HPDE6-E6E7 (cell line): ENCODE measurements at regions not wholly inside any gene's neighbourhood (a gene's known extent, or its start where the extent isn't known, plus 50 kb on each side); places are given as distances from the start of the nearest gene placed in this dataset.
"Not testable (repeated sequence)": the region's sequence is repeated elsewhere in the genome, so short reads cannot be mapped to it uniquely, and the experiment has no call there.

Experiments used
- DNase-seq: peaks from one replicate; pipeline ENCODE4 v3.0.0; 2011; ENCODE audit warnings: missing footprints; ENCODE audit errors: extremely low spot score

DNA sequence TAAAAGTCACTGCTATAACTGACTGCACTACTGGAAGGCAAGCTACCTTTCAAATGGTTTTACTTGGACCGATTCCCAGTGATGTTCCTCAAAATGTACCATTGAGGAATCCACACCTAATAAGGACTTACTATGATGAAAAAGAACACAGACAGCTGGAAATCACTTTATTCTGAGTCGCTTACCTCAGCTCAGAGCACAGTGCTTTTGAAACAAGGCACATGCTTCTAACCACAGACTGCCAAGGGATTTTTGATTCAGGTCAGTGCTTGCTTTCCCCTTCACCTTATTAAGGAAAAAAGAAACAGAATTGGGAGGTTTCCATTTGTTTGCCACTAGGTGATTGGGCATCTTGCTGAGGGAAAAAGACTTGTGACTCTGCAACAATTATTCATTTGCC, 707.5 kb upstream of the FSHR start:
- DNase-seq, result no peak

- no peak for DNase-seq
These were observed 706.5 kb upstream of the FSHR start for GRCh38 chr2:49860834-49861233.

GRCh38 chr2:49860170-49860569, 705.9 kb upstream of the FSHR start:
- DNase-seq, result no peak

- no peak for DNase-seq
These were observed 704.3 kb upstream of the FSHR start for GRCh38 chr2:49858657-49859056.

DNA sequence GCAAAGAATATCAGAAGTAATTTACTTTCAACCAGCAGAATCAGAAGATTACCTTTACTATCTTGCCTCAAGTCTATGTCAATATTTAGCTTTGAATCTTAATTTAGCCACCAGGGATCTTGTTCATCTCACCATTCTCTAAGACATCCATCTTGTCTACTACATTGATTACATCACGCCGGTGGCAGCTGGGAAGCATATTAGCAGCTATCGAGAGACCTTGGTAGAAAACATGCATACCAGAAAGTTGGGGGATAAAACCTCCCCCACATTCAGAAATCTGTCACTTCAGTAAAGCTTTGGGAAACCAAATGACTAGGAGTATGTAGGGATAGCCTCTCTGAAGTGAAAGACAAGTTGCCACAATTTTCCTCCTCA, 703.8 kb upstream of the FSHR start:
- DNase-seq, result no peak

DNA sequence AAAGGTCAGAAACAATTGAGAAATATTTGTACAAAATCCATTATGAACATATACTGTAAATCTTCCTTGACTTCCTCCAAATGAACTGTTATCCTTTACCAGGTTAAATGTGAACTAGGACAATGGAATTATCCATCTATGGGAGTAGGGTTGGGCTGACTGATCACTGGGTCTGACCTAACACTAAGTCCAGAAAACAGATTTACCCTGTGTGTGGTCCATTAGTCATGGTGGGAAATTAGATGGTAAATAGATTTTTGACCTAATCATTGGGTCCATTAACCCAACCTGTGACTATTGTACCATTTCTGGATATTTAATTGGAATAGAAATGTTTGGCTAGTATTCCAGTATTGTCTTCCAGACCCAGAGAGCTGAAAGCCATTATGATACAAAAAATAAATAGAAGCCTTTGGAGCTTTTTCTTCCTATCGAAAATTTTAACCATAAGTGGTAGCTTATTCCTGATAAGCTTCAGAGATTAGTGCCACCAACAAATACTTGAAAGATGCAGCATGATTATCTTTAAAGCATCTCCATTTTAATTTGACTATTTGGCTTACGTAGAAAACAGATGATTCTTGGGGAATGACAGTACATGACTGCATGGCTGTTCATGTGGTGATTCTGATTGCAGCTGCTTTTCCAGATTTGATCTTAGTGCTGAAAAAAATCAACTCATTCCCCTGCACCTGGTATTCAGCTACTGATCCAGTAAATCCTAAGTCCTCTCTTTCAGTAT, 703.2 kb upstream of the FSHR start:
- DNase-seq, result no peak

DNA sequence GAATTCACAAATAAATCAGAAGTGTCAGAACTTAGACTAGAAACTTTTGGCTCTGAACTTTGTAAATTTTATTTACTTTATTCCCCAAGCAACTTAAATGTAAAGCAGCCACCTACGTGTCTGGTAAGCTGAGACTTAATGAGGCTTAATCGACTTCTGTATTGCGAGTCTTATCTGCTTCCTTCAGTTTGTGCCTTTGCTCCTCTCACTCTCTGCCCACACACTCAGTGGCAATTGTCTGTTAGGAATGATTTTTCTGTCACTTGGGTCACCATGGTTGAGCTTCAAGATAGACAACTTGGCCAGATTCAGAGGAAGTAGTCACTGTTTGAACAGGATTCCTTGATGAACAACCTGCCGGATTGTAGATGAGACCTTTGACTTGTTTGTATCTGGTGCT, 691.4 kb upstream of the FSHR start:
- no peak for DNase-seq

DNA sequence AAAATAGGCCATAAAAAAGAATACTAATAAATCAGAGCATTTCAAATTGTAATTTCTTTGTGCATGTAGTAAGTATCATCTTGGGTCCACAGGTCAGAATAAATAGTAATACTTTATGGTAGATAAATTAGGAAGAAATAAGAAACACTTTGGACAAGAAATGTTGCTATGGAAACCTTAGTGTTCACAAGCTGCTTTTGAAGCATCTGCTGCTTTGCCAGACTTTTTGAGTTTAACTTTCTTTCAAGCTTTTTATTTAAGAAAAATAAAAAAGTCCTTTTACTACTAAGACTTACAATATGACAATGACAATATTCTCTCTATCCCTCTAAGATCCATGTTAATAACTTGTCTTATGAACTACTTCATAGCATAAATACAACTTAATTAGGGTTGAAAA, 690.7 kb upstream of the FSHR start:
- DNase-seq, result no peak

DNA sequence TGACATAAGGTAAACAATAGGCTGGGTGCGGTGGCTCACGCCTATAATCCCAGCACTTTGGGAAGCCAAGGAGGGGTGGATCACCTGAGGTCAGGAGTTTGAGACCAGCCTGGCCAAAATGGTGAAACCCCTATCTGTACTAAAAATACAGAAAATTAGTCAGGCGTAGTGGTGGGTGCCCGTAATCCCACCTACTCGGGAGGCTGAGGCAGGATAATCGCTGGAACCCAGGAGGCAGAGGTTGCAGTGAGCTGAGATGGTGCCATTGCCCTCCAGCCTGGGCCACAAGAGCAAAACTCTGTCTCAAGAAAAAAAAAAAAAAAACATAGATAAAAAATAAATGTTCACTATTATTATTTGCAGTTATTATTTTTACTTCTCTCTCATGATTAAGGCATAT, 689.8 kb upstream of the FSHR start:
- not testable (repeated sequence) for DNase-seq

DNA sequence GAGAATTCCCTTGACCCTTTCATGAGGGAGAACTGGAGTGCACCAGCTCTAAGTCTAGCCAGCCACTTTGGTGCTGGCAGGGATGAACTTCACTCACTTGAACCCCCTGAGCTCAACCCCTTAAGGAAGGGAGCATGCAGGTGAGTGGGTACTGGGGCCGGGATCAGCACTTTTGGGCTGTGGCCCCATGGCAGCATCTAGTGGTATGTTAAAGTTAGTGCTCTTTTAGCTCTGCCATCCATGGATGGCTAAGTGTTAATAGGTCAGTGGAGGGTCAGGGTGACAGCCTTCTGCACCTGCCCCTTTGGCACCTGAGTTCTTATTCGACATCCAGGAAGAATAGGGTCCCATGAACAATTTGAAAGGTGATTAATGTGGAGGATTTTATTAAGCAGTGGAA, 689.0 kb upstream of the FSHR start:
- DNase-seq, result no peak

- no peak for DNase-seq
These were observed 686.2 kb upstream of the FSHR start for GRCh38 chr2:49840428-49840975.

GRCh38 chr2:49839818-49840217, 685.5 kb upstream of the FSHR start:
- no peak for DNase-seq

DNA sequence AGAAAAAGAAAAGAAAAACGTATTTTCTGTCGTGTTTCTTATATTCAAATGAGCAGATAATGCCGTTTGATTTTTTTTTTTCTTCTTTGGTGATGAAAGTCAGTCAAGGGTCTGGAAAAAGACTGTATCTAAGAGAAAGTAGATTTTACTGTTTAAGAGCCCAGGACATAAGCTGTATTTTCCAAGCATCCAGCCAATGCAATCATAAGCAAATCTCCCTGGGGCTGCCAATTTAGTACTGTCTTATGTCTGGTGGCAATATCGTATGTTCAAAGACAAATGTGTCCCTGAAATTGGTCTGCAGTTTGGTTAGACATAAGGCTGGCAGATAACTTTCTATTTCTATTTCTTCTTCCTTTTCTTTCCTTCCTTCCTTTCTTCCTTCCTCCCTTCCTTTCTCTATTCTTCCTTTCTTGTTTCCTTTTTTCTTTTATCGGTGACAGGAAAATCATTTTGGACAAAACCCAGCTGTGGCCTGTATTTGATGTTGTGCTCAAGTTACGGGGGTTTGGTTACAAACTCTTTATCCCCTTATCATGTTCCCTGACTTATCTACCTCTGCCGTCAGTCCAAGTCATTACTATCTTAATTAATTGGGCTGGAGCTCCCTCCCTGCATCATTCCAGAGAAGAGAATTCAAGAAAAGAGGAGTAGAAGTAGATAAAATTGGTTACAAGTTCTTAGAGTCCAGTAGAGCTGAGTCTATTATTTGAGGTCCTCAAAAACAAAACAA, 683.4 kb upstream of the FSHR start:
- no peak for DNase-seq

GRCh38 chr2:49836017-49836416, 681.7 kb upstream of the FSHR start:
- DNase-seq, result no peak

DNA sequence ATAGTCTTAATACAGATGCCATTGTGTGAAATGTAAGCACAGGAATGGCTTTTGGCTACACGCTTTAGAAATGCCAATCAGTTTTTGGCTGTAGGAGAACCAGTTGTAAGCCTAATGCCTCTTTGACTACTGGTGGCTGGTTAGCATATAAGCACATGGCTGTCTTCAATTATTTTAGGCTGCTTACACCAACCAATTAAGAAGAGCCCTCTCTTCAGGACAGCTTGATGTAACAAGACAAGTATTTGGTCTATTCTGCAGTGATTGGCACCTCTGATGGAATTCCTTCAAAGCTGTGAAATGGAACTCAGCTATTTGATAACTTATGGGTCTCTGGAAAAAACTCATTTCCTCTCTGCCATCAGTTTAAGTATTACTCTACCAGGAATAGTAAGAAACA, 680.1 kb upstream of the FSHR start:
- DNase-seq, result no peak

GRCh38 chr2:49832555-49832954, 678.2 kb upstream of the FSHR start:
- DNase-seq, result no peak

DNA sequence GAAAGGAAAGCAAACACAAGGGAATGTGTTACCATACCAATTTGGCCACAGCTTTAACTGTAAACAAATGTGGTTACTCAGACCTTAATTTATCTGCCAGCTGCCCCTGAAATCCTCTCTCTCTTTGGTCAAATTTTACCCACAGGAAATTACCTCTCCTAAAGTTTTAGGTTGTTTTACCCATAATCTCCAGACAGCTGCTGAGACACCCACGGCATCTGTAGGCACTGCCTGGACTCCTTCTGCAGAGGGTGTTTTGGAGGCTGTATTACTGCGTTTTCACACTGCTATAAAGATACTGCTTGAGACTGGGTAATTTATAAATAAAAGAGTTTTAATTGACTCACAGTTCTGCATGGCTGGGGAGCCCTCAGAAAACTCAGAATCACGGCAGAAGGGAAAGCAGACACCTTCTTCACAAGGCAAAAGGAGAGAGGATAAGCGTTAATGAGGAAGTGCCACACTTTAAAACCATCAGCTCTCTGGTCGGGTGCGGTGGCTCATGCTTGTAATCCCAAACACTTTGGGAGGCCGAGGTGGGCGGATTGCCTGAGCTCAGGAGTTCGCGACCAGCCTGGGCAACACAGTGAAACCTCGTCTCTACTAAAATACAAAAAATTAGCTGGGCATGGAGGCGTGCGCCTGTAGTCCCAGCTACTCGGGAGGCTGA, 677.5 kb upstream of the FSHR start:
- no peak for DNase-seq

DNA sequence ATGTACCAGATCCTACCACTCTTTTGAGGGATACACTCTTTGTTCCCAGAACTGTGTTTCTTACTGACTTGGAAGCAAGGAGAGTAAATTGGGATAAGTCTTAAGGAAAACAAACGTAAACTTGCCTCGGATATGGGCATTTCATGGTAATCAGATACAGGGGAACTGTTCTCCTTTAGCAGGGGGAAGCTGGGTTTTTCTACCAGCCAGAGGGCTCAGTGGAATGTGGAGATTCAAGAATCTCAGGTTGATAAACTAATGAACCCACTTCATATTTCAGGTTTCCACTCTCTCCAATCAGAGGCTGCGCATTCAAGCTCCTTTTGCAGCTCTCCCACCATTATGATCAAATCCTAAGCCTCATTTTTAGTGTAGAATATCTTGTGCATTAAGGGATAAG, 676.5 kb upstream of the FSHR start:
- no peak for DNase-seq

DNA sequence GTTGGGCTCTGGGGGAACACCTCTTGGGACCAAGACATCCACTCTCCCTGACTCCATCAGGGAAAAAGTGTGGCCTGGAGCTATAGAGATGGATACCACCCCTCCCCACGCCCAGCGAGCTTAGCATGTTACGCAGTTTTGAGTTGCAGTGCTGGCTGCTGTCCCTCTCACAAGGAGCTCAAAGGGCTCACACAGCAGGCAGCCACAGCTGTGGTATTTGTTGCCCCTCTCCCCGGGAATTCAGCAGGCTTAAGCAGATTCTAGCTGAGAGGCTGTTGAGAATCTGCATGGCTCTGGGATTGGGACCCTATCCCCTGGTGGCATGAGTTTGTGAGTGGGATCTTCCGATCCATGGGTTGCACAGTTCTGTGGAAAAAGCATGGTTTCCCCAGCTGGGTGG, 673.1 kb upstream of the FSHR start:
- DNase-seq, result no peak

DNA sequence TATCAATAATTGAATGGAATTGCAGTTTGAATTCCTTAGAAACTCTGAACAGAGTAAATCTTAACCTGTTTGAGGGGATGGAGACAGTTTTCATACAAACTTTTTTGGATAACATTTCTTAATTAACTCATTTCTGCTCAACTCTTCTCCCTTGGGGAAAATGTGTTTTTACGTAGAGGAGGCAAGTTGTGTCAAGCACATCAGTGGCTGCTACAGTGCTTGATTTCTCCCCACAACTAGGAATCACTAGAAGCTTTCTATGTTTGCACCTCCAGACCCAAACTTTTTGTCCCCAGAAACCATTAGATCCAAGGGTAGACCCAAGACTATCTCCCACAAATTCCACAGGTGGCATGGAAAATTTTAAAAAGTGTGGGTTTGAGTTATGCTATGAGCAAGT, 658.9 kb upstream of the FSHR start:
- no peak for DNase-seq

DNA sequence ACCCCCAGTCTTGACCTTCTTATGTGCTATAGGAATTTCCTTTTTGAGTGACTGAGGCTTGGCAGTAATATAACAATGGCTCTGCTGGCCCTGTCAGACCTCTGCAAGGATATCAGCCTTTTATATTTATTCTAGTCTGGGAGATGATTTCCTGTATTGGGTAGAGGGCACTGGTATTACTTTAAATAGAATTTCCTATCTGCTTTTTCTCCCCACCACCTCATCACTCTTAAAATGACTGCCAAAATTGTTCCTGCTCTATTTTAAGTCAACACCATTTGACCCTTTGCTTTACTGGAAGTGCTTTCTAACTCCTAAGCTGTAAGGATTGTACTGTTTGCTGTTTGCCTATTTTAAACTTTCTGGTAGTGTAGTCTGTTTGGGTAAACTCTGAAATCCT, 658.4 kb upstream of the FSHR start:
- no peak for DNase-seq

- DNase-seq, result no peak
These were observed 657.2 kb upstream of the FSHR start for GRCh38 chr2:49811502-49811901.

- no peak for DNase-seq
These were observed 653.4 kb upstream of the FSHR start for GRCh38 chr2:49807689-49808088.
